K562 (cell line): ENCODE measurements at regions not wholly inside any gene's neighbourhood (a gene's known extent, or its start where the extent isn't known, plus 50 kb on each side); places are given as distances from the start of the nearest gene placed in this dataset.

ENCODE experiments used
- BRD4 ChIP-seq: fragments of 200-600 bp; sonication (generic); IDR thresholded peaks from 2 replicates; pipeline ENCODE4 v1.6.1; 2017; ENCODE audit warnings: inconsistent platforms
- CREB1 ChIP-seq, 2 experiments: sonication (generic) in 1 of 2; formaldehyde crosslinking in 1 of 2; IDR thresholded peaks; 2 replicates each; pipeline versions ENCODE4 v1.6.1 to v1.8.0; 2012 to 2022; ENCODE audit warnings: inconsistent platforms in 1 of 2, mild to moderate bottlenecking in 1 of 2, missing genetic modification reagents in 1 of 2, moderate library complexity in 1 of 2
- FOS ChIP-seq: IDR thresholded peaks from 3 replicates; pipeline ENCODE4 v1.6.1; 2011; ENCODE audit not compliant: insufficient read length; ENCODE audit errors: extremely low read depth
- FUS ChIP-seq: fragments of 200-400 bp; formaldehyde crosslinking; optimal IDR thresholded peaks from 2 replicates; pipeline ENCODE3; 2017; ENCODE audit warnings: low read depth, low read length
- HMGXB4 ChIP-seq: sonication (generic); formaldehyde crosslinking; IDR thresholded peaks from 2 replicates; pipeline ENCODE4 v1.8.1; 2023; ENCODE audit warnings: mild to moderate bottlenecking, missing genetic modification reagents
- NR2C1 ChIP-seq, 2 experiments: fragments of 450-650 bp; IDR thresholded peaks; 2 replicates each; pipeline ENCODE4 v1.6.1; 2017; ENCODE audit warnings: mild to moderate bottlenecking in 2 of 2, antibody characterized with exemption in 1 of 2, inconsistent platforms in 1 of 2, missing compliant biosample characterization in 1 of 2, missing genetic modification characterization in 1 of 2
- RBM15 ChIP-seq: fragments of 200-400 bp; formaldehyde crosslinking; IDR thresholded peaks from 2 replicates; pipeline ENCODE4 v1.6.1; 2018; ENCODE audit warnings: mild to moderate bottlenecking, low read length, moderate library complexity; ENCODE audit not compliant: insufficient read depth
- SNAPC5 ChIP-seq: fragments of 250-450 bp; sonication (Bioruptor Pico); IDR thresholded peaks from 2 replicates; pipeline ENCODE4 v1.8.0; 2021; ENCODE audit warnings: moderate library complexity, mild to moderate bottlenecking, inconsistent platforms
- TSHZ1 ChIP-seq: fragments of 250-450 bp; sonication (Bioruptor Pico); IDR thresholded peaks from 2 replicates; pipeline ENCODE4 v1.4.0; 2020; ENCODE audit warnings: mild to moderate bottlenecking, moderate library complexity
- ZC3H11A ChIP-seq: IDR thresholded peaks from 2 replicates; pipeline ENCODE4 v1.6.1; 2012; ENCODE audit warnings: low read depth, low read length, improper control_type of control experiment
- ZFX ChIP-seq: sonication (generic); formaldehyde crosslinking; IDR thresholded peaks from 2 replicates; pipeline ENCODE4 v1.8.0; 2022; ENCODE audit warnings: mild to moderate bottlenecking, missing genetic modification reagents, moderate library complexity
- ZNF583 ChIP-seq: fragments of 250-450 bp; sonication (Bioruptor Pico); IDR thresholded peaks from 2 replicates; pipeline ENCODE4 v1.4.0; 2020
- TF ChIP-seq, protein P1 (sequence below): fragments of 250-450 bp; sonication (Bioruptor Pico); IDR thresholded peaks from 2 replicates; pipeline ENCODE4 v1.8.0; 2022; ENCODE audit warnings: moderate library complexity, mild to moderate bottlenecking, inconsistent platforms
- TF ChIP-seq, protein P2 (sequence below): sonication (generic); formaldehyde crosslinking; IDR thresholded peaks from 2 replicates; pipeline ENCODE4 v1.8.0; 2023; ENCODE audit warnings: mild to moderate bottlenecking, missing genetic modification reagents
- TF ChIP-seq, protein P3 (sequence below), 2 experiments: fragments of 150-350 bp in 1 of 2; IDR thresholded peaks; 2 replicates each; pipeline ENCODE4 v1.6.1; 2012 to 2016; ENCODE audit warnings: low read depth in 2 of 2, low read length in 2 of 2, mild to moderate bottlenecking in 1 of 2, moderate library complexity in 1 of 2

DNA sequence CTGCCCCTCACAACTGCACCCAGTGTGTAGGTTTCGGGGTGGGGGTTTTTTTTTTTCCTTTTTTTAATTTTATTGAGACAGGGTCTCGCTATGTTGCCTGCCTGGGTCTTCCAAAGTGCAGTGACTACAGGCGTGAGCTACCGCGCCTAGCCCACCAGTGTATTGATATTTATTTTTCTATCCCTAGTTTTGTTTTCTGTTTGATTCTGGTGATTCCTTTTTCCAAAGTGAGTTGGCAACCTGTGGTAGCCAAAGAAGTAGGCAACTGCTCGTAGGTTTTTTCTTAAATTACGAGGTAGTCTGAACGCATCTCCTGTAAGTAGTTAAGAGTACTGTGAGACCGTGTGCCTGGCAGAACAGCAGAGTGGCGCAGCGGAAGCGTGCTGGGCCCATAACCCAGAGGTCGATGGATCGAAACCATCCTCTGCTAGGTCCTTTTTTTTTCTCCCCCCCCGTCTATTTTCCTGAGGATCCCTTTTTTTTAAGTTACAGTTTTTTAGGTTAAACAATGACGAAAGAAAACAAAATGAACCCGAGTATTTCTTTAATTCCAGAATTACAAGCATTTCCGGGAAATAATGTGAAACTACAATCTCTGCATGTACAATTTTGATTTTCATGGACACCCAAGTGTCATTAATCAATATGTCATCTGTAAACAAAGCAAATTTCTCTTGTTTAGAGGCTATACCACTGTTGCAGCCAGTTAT is 78.7 kb upstream of the BTN3A2 start (continued):
- TF ChIP-seq FUS (no peak), TSHZ1 (peak; percentile 50; the same call in 1 of the 2 replicates), CREB1 (IDR thresholded peaks at IDR 0.05) (peak; percentile 26; the same call in 1 of the 2 replicates), CREB1 (CRISPR knock-in tag; IDR thresholded peaks at IDR 0.05) (no peak), FOS (no peak), ZNF583 (no peak), RBM15 (no peak), NR2C1 (IDR thresholded peaks at IDR 0.05) (no peak), NR2C1 (tag; IDR thresholded peaks at IDR 0.05) (no peak), BRD4 (peak; percentile 87), ZFX (CRISPR knock-in tag) (peak; percentile 46; the same call in 1 of the 2 replicates), ZC3H11A (no peak), SNAPC5 (CRISPR knock-in tag) (no peak), HMGXB4 (CRISPR knock-in tag) (peak; percentile 88)
- TF ChIP-seq, protein P1, sequence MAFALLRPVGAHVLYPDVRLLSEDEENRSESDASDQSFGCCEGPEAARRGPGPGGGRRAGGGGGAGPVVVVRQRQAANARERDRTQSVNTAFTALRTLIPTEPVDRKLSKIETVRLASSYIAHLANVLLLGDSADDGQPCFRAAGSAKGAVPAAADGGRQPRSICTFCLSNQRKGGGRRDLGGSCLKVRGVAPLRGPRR (CRISPR knock-in tag) = no peak
- TF ChIP-seq, protein P2, sequence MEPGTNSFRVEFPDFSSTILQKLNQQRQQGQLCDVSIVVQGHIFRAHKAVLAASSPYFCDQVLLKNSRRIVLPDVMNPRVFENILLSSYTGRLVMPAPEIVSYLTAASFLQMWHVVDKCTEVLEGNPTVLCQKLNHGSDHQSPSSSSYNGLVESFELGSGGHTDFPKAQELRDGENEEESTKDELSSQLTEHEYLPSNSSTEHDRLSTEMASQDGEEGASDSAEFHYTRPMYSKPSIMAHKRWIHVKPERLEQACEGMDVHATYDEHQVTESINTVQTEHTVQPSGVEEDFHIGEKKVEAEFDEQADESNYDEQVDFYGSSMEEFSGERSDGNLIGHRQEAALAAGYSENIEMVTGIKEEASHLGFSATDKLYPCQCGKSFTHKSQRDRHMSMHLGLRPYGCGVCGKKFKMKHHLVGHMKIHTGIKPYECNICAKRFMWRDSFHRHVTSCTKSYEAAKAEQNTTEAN (CRISPR knock-in tag) = no peak
- TF ChIP-seq, protein P3, sequence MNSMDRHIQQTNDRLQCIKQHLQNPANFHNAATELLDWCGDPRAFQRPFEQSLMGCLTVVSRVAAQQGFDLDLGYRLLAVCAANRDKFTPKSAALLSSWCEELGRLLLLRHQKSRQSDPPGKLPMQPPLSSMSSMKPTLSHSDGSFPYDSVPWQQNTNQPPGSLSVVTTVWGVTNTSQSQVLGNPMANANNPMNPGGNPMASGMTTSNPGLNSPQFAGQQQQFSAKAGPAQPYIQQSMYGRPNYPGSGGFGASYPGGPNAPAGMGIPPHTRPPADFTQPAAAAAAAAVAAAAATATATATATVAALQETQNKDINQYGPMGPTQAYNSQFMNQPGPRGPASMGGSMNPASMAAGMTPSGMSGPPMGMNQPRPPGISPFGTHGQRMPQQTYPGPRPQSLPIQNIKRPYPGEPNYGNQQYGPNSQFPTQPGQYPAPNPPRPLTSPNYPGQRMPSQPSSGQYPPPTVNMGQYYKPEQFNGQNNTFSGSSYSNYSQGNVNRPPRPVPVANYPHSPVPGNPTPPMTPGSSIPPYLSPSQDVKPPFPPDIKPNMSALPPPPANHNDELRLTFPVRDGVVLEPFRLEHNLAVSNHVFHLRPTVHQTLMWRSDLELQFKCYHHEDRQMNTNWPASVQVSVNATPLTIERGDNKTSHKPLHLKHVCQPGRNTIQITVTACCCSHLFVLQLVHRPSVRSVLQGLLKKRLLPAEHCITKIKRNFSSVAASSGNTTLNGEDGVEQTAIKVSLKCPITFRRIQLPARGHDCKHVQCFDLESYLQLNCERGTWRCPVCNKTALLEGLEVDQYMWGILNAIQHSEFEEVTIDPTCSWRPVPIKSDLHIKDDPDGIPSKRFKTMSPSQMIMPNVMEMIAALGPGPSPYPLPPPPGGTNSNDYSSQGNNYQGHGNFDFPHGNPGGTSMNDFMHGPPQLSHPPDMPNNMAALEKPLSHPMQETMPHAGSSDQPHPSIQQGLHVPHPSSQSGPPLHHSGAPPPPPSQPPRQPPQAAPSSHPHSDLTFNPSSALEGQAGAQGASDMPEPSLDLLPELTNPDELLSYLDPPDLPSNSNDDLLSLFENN (IDR thresholded peaks at IDR 0.05; ENCODE audit: low read depth in 2 of 2, low read length in 2 of 2) = peak in 1 of 2 experiments; percentile 35; a peak in 1 of 4 replicates
